HG03442 (cell line): ENCODE measurements at regions not wholly inside any gene's neighbourhood (a gene's known extent, or its start where the extent isn't known, plus 50 kb on each side); places are given as distances from the start of the nearest gene placed in this dataset.
"Not testable (repeated sequence)": the region's sequence is repeated elsewhere in the genome, so short reads cannot be mapped to it uniquely, and the experiment has no call there.

Source experiments
- ATAC-seq: cut with Tn5 transposase; IDR thresholded peaks from one replicate; pipeline ENCODE4 v1.9.1; 2021; ENCODE audit warnings: mild to moderate bottlenecking, moderate library complexity; ENCODE audit not compliant: unreplicated experiment

DNA sequence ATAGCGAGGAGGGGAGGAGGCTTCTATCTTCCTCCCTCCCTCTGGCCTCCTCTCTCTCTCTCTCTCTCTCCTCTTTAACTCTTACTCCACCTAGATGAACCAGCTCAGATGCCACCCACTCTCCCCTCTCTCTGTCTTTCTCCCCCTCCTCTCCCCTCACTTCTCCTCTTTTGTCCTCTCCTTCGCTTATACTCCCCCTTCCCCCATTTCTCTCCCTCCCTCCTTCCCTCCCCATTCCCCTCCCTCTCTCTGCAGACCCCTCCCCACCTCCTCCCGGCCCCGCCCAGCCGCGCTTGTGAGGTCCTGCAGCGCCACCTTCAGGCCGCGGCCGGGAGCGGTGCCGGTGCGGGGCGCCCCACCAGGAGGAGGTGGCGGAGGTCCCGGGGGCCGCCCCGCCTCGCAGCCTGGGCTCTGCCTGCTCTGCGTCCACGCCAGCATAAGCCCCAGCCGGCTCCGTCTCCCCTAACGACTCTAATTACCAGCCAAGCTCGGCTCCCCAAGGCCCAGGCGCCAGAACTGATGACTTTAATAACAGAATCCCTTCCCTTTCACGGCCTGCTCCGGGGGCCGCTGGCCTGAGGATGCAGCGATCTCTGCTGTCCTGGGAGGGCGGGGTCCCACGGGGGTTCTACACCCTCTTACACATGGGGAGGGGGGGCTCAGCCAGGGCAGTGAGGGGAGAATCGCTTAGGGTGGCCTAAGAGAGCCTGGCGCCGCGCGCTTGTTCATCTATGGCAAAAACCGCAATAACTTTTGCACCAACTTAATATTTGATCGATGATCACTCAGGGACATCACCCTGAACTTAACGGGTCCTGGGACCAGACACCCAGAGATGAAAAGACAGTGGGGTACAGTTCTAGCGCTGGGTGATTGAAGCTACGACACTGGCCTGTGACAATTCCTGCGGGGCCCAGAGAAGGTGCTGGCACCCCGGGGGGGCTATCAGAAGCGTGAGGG lies 637.3 kb downstream of the MATN1 start:
- ATAC-seq, result no peak

DNA sequence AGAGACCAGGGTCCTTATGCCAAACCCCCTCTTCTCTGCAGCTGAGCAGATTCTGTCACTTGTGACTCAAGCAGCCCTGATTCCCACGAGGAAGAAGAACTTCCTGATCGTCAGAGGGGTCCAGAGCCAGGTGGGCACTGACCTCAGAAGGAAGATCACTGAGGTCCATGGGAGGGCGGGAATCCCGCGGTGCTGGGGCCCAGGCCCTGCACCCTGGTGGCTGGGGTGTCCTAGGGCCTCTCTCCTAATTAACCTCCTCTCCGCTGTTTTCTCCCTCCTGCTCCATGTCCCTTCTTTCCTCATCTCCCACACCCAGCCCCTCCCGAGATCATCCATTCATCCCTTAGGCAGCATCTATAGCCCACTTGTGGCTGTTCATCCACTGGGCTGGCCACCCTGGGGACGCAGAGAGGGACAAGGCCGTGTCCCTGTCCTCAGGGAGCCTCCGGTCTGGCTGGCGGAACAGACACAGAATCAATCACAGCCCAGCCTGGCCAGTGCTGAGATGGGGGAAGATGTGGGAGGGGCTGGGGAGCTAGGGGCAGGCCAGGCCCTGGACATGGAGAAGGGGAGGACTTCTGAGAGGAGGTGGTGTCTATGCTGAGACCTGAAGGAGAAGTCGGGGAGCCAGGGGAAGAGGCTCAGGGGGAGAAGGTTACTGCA lies 638.3 kb downstream of the MATN1 start:
- no peak for ATAC-seq

DNA sequence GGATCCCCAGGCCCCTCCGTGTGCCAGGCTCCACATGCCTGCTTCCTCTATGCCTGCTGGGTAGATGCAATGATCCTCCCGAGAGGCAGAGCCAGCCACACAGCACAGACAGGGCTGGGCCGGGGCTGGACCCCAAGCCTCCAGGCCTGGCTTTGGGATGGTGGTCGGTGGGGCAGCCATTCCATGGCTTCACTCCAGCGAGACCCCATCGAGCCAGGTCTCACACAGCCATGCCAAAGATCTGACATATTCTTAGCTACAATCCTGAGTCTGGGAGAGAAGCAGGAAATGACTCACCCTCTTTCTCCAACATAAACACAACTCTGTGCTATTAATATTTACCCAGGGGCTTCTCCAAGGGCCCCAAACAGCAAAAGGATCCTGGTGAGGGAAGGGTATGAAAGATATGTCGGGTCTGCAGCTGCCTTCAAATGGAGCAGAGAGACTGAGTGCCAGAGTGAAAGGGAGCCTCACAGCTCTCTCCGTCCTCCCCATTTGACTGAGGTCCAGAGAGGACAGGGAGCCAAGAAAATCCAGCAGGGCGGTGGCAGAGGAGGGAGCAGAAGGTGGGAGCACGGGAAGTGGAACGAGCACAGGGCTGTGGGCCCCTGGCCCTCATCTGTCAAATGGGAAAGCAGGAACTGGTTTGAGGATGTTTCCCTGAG lies 639.5 kb downstream of the MATN1 start:
- no peak for ATAC-seq

DNA sequence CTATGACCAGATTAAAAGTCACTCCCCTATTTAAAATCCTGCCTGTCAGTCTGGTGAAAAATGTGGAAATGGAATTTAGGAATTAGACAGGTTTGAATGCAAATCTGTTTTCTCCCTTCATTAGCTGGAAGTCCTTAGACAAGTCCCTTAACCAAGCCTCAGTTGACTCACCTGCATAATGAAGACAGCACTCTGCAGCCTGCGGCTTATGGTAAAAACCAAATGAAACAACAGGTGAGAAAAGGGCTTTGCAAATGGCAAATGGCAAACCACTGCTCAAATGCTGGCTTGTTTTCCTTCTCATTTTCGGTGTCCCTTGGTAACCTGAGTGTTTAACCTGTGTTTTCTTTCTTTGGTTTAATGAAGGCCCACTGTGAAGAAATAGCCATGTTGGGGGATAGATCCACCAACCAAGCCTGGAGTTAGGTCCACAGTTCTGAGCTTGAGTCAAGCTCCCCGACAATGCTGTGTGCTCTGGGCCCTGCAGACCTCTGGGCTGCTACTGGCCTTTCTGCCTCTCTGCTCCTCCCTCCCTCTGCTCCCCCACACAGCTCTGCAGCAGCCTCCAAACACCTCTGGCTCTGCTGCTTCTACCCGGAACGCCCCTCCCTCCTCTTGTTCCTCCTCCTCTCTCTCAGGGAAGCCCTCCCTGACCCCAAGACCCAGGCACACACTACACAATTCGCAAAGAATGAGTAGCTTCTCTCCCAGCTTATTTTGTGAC lies 641.8 kb downstream of the MATN1 start:
- no peak for ATAC-seq

DNA sequence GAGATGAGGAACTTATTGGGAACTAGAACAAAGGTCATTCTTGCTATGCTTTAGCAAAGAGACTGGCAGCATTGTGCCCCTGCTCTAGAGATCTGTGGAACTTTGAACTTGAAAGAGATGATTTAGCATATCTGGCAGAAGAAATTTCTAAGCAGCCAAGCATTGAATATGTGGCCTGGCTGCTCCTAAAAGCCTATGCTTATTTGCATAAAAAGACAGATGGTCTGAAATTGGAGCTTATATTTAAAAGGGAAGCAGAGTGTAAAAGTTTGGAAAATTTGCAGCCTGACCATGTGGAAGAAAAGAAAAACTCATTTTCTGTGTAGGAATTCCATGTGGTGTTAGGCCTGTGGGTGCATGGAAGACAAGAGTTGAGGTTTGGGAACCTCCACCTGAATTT lies 647.5 kb downstream of the MATN1 start:
- not testable (repeated sequence) for ATAC-seq

DNA sequence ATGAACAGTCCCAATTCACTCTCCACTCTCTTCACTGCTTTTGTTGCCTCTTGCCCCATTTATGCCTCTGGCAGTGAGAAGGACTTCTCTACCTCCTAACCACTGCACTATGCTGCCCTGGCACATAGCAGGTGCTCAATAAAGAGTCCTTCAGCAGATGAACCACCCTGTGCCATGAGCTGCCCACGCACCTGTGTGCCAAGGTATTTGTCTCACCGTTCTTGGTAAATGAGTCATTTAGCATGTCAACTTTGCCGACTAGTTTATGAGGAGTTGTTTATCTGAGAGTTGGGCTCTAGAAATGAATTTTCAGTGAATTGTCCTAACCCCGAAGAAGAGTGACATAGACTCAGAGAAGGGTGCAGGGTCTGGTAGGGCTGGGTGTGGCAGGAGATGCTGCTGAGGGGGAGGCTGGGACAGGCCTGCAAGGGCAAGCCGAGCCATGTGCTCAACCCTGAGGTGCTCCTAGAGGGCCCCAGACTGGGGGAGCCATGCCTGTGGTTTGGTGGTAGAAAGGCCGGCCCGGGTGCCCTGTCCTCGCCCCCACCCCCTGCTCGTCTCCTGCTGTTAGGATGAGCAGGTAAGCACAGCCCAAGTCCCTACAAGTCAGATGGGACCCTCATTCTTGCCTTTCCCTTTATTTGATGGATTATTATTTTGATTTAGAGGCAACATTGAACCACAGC lies 654.5 kb downstream of the MATN1 start:
- no peak for ATAC-seq

DNA sequence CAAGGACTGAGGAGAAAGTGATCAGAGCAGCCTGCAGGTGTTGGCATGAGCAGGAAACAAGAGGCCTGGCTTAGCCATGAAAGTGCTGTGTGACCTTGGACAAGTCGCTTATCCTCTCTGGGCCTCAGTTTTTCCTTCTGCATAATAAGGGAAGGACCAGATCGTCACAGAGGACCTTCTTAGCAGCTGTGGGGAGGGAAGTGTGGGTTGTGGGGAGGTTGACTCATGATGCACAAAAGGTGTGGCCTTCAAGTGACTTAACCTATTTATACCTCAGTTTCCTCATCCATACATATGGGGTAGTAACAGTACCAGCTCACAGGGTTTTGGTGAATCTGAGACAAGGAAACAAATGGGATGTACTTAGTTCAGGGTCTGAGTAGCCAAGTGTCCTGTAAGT lies 658.8 kb downstream of the MATN1 start:
- ATAC-seq, result no peak

DNA sequence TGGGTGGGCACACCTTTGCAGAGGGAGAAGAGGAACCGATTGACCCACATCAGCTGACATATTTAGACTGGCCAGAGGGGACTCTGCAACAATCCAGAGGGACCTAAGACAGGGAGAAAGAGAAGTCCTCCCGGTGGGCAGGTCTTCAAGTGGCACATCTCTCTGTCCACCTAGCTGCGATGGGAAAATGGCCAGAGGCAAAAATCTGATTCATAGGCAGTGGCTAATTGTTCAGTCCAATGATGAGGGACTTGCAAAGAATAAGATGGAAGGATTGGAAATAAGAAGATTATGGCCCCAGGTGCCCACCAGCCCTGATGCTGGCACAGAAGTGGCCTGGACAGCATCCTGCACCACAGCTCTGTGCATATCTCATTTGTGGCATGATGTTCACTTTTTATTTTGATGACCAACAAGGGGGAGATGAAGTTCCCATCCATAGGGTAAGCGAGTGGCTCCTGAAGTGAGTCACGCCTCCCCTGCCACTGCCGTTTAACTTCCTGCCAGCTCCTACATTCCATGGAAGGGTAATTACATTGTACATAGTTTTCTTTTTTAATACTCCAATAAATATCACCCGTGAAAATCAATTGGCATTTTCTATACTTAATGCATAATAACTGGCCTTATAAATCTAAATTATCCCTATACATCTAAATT lies 659.6 kb downstream of the MATN1 start:
- no peak for ATAC-seq

DNA sequence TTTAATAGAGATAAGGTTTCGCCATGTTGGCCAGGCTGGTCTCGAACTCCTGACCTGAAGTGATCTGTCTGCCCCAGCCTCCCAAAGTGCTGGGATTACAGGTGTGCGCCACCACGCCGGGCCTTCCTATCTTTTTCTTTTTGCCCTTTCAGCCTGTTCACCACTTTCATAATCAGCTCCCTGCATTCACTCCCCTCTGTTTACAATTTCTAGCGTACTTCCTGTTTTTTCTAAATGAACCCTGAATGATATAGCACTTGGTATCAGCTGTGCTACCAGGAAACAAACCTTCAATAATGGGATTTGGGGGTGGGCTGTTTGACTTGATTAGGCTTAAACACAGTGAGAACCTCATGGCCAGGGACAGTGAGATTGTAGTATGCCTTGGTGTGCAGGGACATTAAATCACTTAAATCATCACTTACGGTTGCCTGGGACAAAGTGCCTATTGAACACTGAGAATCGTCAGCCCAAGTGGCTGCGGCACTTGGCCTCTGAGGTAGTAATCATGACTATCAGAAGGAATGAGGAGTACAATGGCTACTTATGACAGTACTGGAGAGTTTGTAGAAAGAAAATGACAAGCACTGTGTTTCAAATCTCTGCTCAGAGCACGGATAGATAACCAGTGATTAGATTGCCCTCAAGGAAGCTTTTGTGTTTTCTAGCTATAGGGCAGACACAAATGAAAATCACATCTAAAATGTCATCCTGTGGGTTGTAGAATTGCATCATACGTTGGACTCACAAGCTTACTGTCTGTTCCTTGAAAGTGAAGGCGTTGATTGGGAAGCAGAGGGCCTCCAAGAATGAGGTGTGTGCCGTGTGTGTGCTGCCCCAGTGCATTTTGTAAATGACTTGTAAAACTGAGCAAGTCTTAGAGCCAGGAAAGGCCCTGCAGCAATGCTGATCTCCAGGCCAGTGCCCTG lies 661.8 kb downstream of the MATN1 start:
- no peak for ATAC-seq

DNA sequence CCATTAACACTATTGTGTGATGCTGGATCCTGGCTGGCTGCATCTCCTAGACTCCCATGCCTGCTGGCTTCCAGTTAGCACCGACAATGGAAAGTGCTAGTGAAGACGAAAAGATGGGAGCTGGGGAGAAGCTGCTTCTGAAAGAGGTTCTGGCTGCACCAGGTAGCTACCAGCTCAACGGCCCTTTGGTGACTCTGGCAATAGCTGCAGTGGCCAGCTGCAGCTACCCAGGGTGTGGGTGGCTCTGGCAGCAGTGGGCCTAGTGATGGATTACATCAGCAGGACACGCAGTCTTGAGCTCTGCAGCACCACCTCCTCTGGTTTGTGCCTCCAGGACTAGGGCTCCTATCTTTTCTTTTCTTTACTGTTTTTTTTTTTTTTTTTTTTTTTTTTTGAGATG lies 662.6 kb downstream of the MATN1 start:
- ATAC-seq, result no peak

DNA sequence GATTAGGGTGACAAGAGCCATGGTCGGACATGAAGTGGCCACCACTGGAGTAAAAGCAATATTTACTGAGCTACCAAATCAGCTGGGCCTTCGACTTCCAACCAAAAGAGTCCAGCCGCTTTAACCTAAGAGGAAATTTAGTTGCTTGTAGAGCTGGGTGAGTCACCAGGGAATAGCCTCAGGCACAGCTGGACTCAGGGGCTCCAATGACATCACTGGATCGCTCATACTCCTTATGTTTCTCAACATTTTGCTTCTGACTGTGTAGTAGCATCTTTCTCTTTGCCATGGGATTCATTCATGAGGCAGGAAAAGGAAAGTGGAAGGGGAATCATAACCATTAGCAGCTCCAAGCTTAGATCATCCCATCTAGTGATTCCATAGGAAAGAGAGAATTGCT lies 664.4 kb downstream of the MATN1 start:
- ATAC-seq, result no peak

DNA sequence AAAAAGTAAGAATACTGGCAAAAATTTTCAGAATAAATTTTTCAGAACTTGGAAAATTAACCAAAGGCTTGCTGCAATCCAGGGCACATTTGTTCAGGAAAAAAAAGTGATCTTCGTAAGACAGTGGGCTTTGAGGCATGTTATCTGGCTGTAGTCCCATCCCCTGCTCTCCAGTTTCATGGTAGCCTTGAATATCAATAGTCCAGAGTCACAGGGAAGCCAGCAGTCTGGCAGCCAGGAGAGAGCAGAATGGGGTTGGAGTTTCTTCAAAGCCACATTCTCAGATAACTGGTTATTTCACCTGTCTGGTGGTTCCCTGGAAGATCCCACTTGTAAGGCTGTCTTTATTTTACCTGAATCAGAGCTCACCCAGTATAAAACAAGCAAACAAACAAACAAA lies 669.3 kb downstream of the MATN1 start:
- no peak for ATAC-seq

DNA sequence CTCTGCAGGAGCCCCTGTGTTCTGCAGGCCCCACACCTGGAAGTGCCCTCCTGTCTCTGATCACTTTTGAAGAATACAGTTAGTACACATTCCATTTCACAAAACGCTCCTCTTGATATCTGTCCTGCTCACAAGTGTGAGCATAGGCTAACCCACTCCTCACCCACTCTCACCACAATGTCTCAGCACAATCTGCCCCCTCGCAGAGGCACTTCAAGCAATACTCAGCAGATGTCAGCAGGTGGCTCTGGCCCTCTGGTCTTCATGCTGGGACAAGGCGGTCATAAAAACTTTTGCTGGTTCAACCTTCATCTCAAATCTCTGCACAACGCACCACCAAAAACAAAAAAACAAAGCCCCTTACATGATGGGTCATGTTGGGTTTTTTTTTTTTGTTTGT lies 671.2 kb downstream of the MATN1 start:
- no peak for ATAC-seq

DNA sequence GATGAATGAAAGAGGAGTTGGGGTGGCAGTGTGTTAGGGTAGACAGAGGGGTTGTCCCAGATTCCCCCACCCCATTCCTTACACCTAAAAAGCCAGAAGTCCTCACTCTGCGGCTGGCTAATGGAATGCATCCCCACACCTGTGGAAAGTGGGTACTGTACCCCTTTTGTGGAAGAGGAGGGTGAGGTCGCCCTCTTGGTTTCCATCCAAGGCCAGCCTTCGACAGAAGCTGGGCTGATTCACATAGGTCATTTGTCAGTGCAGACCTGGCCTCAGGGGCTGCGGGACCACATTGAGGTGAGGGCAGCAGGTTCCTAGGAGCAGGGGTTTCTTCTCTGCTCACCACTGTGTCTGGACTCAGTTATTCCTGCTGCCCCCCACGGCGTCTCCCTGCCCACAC lies 671.6 kb downstream of the MATN1 start:
- no peak for ATAC-seq

DNA sequence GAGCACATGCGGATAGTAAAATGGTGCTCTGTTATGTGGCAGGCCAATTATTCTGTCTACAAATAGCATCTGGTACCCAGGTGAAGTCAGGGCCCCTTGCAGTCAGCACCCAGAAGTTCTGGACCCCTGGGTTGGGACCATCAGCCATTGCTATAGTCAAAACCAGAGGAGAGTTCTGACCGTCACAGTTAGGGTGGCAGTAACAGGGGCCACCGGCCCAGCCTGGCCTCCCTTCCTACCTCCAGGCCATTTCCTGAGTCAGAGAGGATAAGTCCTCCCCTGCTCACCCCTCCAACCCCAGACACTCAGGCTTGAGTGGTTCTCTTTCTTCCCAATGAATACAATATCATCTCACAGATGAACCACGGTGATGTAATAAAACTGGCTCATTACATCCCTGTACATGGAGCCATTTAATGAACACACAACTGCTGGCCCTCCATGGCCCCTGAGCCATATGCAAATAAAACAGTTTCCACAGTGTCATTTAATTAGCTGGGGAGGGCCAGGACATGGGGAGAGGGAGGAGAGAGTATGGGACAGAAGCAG lies 673.6 kb downstream of the MATN1 start:
- ATAC-seq, result no peak

DNA sequence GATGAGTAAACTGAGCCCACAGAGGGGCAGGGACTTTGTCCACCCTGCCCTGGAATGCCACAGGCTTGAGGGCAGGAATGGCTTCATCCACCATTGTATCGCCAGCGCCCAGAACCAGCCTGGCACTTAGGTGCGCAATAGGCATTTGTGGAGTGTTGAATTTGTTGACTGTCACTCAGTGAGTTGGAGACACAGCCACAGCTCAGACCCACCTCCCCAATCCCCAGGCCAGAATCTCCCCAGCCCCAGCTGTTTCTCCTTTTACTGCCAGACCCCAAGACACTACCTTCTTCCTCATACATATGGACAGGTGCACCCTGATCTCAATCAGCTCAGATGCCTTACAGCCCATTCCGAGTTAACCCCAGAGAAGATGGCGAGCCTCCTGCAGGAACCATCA lies 674.5 kb downstream of the MATN1 start:
- no peak for ATAC-seq

DNA sequence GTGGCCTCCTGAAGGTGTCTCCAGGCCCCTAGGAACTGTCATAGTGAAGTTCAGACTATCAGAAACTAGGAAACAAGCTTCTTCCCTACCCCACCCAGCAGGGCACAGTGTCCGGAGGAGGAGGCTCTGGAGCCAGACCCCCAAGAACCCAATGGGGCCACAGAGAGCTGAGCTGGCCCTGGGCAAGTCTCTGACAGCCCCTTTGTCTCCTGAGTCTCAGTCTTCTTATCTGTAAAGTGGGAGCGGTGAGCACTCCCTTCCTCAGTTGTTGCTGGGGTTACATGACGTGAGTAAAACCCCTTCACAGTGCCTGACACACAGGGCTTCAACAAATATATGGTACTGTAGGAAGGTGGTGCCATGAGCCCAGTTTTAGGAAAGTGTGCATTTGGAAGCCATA lies 675.8 kb downstream of the MATN1 start:
- no peak for ATAC-seq

DNA sequence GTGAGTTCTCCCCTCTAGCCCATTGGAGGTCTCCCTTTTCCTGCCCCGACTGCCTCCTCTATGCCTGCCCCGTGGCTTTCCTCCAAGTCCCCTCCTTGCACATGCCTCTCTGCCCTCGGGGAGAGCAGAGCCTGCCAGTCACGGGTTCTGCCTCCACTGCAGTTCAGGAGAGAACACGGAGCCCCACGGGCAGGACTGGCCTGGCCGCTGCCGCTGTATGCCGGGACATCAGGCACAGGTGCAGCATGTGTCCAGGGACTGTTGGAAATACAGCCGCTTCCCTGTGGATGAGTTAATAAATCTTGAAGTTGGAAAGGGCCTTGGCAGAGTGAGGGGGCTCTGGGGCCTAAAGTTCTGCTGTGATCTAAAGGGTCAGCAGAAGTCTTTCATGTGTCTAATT lies 676.6 kb downstream of the MATN1 start:
- no peak for ATAC-seq
